ENCODE measurements at regions not wholly inside any gene's neighbourhood (a gene's known extent, or its start where the extent isn't known, plus 50 kb on each side); places are given as distances from the start of the nearest gene placed in this dataset.

DNA sequence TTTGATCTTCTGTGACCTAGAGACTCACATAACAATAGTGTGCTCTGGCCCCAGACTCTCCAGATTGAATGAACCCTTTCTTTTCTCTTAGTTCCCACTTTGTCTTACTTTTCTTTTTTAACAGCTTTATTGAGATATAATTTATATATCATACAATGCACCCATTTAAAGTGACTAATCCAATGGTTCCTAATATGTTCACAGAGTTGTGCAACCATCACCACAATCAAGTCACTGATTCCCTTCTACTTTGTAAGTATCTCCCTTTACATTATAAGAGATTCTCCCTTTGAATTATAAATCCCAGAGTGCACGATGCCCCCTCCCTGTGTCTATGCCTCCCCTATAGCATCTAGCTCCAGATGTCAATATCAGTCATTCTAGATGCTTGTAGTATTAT, 172.4 kb downstream of the HINT1 start:
- no TSS peak for BruUV-seq (replicated peaks)
- DNase-seq = no peak

DNA sequence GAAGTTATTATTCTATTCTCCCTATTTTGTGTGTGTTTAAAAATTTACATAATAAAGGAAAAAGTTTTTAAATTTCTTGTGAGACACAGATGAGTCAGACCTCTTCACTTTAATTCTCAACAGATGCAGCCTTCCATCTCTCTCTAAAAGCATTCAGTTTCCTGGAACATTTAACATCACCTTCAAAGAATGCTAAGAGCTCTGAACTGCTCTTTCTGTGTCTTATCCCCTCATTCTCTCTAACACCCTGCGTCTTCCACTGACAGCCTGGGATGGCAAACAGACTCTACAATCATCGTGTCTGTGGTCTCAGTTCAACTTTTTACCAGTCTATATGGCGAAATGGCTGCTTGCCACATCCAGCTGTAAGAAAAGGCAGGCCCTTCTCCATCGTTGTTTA, 173.0 kb downstream of the HINT1 start:
- ChIA-PET CTCF (no interaction called here), POLR2A (ENCODE audit: unreplicated experiment) (no interaction called here)
- Histone ChIP-seq H3K79me2 (ENCODE audit: low read depth) (no peaks in the 10 kb centered on the region), H4K20me1 (ENCODE audit: insufficient read depth) (no peaks in the 10 kb centered on the region), H3K9me3 (ENCODE audit: insufficient read depth, low read depth) (no peaks in the 10 kb centered on the region), H3K36me3 (ENCODE audit: low read depth) (no peaks in the 10 kb centered on the region), H3K4me2 (no peak overlapping the region), H3K27ac (no peak overlapping the region), H3K9me2 (ENCODE audit: insufficient read depth) (no peaks in the 10 kb centered on the region; the same call in 1 of the 2 replicates), H3K4me1 (replicated peaks; ENCODE audit: insufficient read depth) (no peaks in the 10 kb centered on the region), H2AFZ (no peak overlapping the region), H3K4me3 (no peak overlapping the region), H3K27me3 (ENCODE audit: insufficient read depth, low read depth) (no peaks in the 10 kb centered on the region), H3F3A (ENCODE audit: insufficient read depth, low read depth) (no peaks in the 10 kb centered on the region)
- no TSS peak for BruUV-seq (replicated peaks)
- no peak for TF ChIP-seq EZH2 (IDR thresholded peaks at IDR 0.05; ENCODE audit: low read depth)
- TF ChIP-seq, protein P1, sequence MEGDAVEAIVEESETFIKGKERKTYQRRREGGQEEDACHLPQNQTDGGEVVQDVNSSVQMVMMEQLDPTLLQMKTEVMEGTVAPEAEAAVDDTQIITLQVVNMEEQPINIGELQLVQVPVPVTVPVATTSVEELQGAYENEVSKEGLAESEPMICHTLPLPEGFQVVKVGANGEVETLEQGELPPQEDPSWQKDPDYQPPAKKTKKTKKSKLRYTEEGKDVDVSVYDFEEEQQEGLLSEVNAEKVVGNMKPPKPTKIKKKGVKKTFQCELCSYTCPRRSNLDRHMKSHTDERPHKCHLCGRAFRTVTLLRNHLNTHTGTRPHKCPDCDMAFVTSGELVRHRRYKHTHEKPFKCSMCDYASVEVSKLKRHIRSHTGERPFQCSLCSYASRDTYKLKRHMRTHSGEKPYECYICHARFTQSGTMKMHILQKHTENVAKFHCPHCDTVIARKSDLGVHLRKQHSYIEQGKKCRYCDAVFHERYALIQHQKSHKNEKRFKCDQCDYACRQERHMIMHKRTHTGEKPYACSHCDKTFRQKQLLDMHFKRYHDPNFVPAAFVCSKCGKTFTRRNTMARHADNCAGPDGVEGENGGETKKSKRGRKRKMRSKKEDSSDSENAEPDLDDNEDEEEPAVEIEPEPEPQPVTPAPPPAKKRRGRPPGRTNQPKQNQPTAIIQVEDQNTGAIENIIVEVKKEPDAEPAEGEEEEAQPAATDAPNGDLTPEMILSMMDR (conservative IDR thresholded peaks at IDR 0.05) = no peak
- intact Hi-C loops (cut with micrococcal nuclease; ENCODE audit: unreplicated experiment) = no loop called here
- DNase-seq = no peak

More for the DNA sequence above, 172.4 kb downstream of the HINT1 start:
- Histone ChIP-seq H3K27ac (no peak overlapping the region), H3K4me3 (no peak overlapping the region), H3K9me3 (ENCODE audit: insufficient read depth, low read depth) (no peaks in the 10 kb centered on the region), H3K36me3 (ENCODE audit: low read depth) (no peaks in the 10 kb centered on the region), H4K20me1 (ENCODE audit: insufficient read depth) (no peaks in the 10 kb centered on the region), H3F3A (ENCODE audit: insufficient read depth, low read depth) (no peaks in the 10 kb centered on the region), H2AFZ (no peak overlapping the region), H3K9me2 (ENCODE audit: insufficient read depth) (no peaks in the 10 kb centered on the region; the same call in 1 of the 2 replicates), H3K4me1 (replicated peaks; ENCODE audit: insufficient read depth) (no peaks in the 10 kb centered on the region), H3K4me2 (no peak overlapping the region), H3K27me3 (ENCODE audit: insufficient read depth, low read depth) (no peaks in the 10 kb centered on the region), H3K79me2 (ENCODE audit: low read depth) (no peaks in the 10 kb centered on the region)
- TF ChIP-seq, protein P1 (conservative IDR thresholded peaks at IDR 0.05) = no peak
- TF ChIP-seq EZH2 (IDR thresholded peaks at IDR 0.05; ENCODE audit: low read depth) = no peak
- POLR2A ChIA-PET (ENCODE audit: unreplicated experiment) = no interaction called here
- CTCF ChIA-PET = no interaction called here
- intact Hi-C loops (cut with micrococcal nuclease; ENCODE audit: unreplicated experiment) = no loop called here

DNA sequence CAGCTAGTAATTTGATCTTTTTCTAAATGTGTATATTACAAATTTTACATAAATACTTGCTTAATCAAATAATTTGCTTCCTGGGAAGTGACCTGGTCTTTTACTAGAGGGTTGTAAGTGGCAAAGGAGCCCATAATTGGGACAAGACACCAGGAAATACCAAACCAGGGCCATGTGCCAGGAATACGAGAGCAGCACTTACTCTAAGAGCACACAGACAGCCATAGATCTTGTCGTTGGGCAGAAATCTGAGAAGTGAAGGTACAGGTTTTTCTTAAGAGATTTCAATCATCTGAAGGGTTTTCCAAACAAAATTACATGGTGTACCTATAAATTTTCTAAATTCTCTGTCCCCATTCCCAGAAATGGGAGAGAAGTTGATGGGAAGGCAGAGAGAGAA, 179.3 kb downstream of the HINT1 start:
- Histone ChIP-seq H3K9me3 (ENCODE audit: insufficient read depth, low read depth) (no peaks in the 10 kb centered on the region), H3K9me2 (ENCODE audit: insufficient read depth) (peaks cover 4% of the 10 kb centered on the region; the same call in 1 of the 2 replicates), H3K27me3 (ENCODE audit: insufficient read depth, low read depth) (no peaks in the 10 kb centered on the region), H3K4me2 (no peak overlapping the region), H3K4me1 (replicated peaks; ENCODE audit: insufficient read depth) (no peaks in the 10 kb centered on the region), H3K4me3 (no peak overlapping the region), H2AFZ (no peak overlapping the region), H3F3A (ENCODE audit: insufficient read depth, low read depth) (no peaks in the 10 kb centered on the region), H4K20me1 (ENCODE audit: insufficient read depth) (no peaks in the 10 kb centered on the region), H3K27ac (no peak overlapping the region), H3K79me2 (ENCODE audit: low read depth) (no peaks in the 10 kb centered on the region), H3K36me3 (ENCODE audit: low read depth) (no peaks in the 10 kb centered on the region)
- ChIA-PET POLR2A (ENCODE audit: unreplicated experiment) (no interaction called here), CTCF (no interaction called here)
- intact Hi-C loops (cut with micrococcal nuclease; ENCODE audit: unreplicated experiment) = no loop called here
- BruUV-seq (replicated peaks) = no TSS peak
- TF ChIP-seq, protein P1 (conservative IDR thresholded peaks at IDR 0.05) = no peak
- TF ChIP-seq EZH2 (IDR thresholded peaks at IDR 0.05; ENCODE audit: low read depth) = no peak
- DNase-seq = no peak
